CD14-positive monocyte (primary cell): ENCODE measurements at regions not wholly inside any gene's neighbourhood (a gene's known extent, or its start where the extent isn't known, plus 50 kb on each side); places are given as distances from the start of the nearest gene placed in this dataset.

Experiments
- DNase-seq, 3 donors: peaks; one replicate each; pipeline ENCODE4 v3.0.0-alpha.2; 2011 to 2022
- H2AFZ ChIP-seq: 2 replicates; pipeline ENCODE4 v1.6.0; 2012; ENCODE audit warnings: mild to moderate bottlenecking, low read depth, low read length, inconsistent platforms; ENCODE audit not compliant: insufficient read depth, poor library complexity, severe bottlenecking
- H3K27ac ChIP-seq, 2 donors: 1 replicate in 1 of 2; 2 replicates in 1 of 2; pipeline ENCODE4 v1.5.1; 2012 to 2013; ENCODE audit warnings: low read length in 2 of 2, control low read depth in 1 of 2, inconsistent platforms in 1 of 2, low read depth in 1 of 2, mild to moderate bottlenecking in 1 of 2
- H3K27me3 ChIP-seq, 2 donors: one replicate each; pipeline versions ENCODE4 v1.6.0 to v1.6.1; 2011 to 2013; ENCODE audit warnings: low read length in 2 of 2; ENCODE audit not compliant: control insufficient read depth in 2 of 2, insufficient read depth in 2 of 2
- H3K36me3 ChIP-seq, 2 donors: replicated peaks in 1 of 2; 1 replicate in 1 of 2; 2 replicates in 1 of 2; pipeline versions ENCODE4 v1.5.1 to v1.6.1; 2012 to 2013; ENCODE audit warnings: low read length in 2 of 2, control low read depth in 1 of 2, inconsistent platforms in 1 of 2, mild to moderate bottlenecking in 1 of 2; ENCODE audit not compliant: insufficient read depth in 2 of 2, control insufficient read depth in 1 of 2
- H3K4me1 ChIP-seq, 2 donors: 1 replicate in 1 of 2; 2 replicates in 1 of 2; pipeline versions ENCODE4 v1.5.1 to v1.6.1; 2012 to 2013; ENCODE audit warnings: low read length in 2 of 2, control low read depth in 1 of 2, inconsistent platforms in 1 of 2, mild to moderate bottlenecking in 1 of 2, moderate library complexity in 1 of 2; ENCODE audit not compliant: insufficient read depth in 2 of 2, control insufficient read depth in 1 of 2
- H3K4me2 ChIP-seq: replicated peaks from 2 replicates; pipeline ENCODE3; 2012; ENCODE audit warnings: low read length, moderate library complexity, mild to moderate bottlenecking; ENCODE audit not compliant: poor library complexity, severe bottlenecking; ENCODE audit errors: extremely low read depth
- H3K4me3 ChIP-seq, 3 experiments: fragments of 200-600 bp in 1 of 3; sonication (generic) in 1 of 3; replicated peaks in 1 of 3; 1 replicate in 2 of 3; 2 replicates in 1 of 3; pipeline ENCODE4 v1.5.1; 2011 to 2013; ENCODE audit warnings: low read length in 3 of 3, mild to moderate bottlenecking in 3 of 3, control low read depth in 2 of 3, low read depth in 2 of 3, inconsistent platforms in 1 of 3, moderate library complexity in 1 of 3
- H3K79me2 ChIP-seq: 2 replicates; pipeline ENCODE4 v1.6.0; 2012; ENCODE audit warnings: mild to moderate bottlenecking, control low read depth, inconsistent platforms, low read length, moderate library complexity; ENCODE audit not compliant: insufficient read depth
- H3K9ac ChIP-seq: 2 replicates; pipeline ENCODE4 v1.6.0; 2017; ENCODE audit warnings: low read length, mild to moderate bottlenecking; ENCODE audit not compliant: insufficient read depth, poor library complexity, severe bottlenecking
- H3K9me3 ChIP-seq, 2 donors: replicated peaks in 1 of 2; 1 replicate in 1 of 2; 2 replicates in 1 of 2; pipeline versions ENCODE4 v1.5.1 to v1.6.1; 2012 to 2013; ENCODE audit warnings: low read length in 2 of 2, control low read depth in 1 of 2; ENCODE audit not compliant: control insufficient read depth in 1 of 2, insufficient read depth in 1 of 2
- H4K20me1 ChIP-seq: 2 replicates; pipeline ENCODE4 v1.6.0; 2012; ENCODE audit warnings: mild to moderate bottlenecking, low read length, control low read depth, moderate library complexity; ENCODE audit not compliant: insufficient read depth
- H3K27ac Mint-ChIP-seq, 7 donors: one replicate each; pipeline ENCODE4 v1.8.0; 2020; ENCODE audit warnings: mild to moderate bottlenecking in 7 of 7, mixed read lengths in 7 of 7, moderate library complexity in 6 of 7, inconsistent platforms in 2 of 7
- H3K27me3 Mint-ChIP-seq, 3 donors: one replicate each; pipeline ENCODE4 v1.8.0; 2021 to 2022; ENCODE audit warnings: low read depth in 3 of 3, mild to moderate bottlenecking in 3 of 3, mixed read lengths in 3 of 3, moderate library complexity in 3 of 3, inconsistent platforms in 1 of 3
- H3K36me3 Mint-ChIP-seq, 2 donors: one replicate each; pipeline ENCODE4 v1.8.0; 2020; ENCODE audit warnings: mixed read lengths in 2 of 2, inconsistent platforms in 1 of 2, mild to moderate bottlenecking in 1 of 2
- H3K4me1 Mint-ChIP-seq: one replicate; pipeline ENCODE4 v1.8.0; 2020; ENCODE audit warnings: mild to moderate bottlenecking, mixed read lengths
- H3K4me3 Mint-ChIP-seq, 2 donors: one replicate each; pipeline ENCODE4 v1.8.0; 2020; ENCODE audit warnings: mild to moderate bottlenecking in 2 of 2, mixed read lengths in 2 of 2, moderate library complexity in 1 of 2
- H3K9me3 Mint-ChIP-seq, 7 donors: one replicate each; pipeline ENCODE4 v1.8.0; 2020 to 2022; ENCODE audit warnings: mixed read lengths in 7 of 7, mild to moderate bottlenecking in 6 of 7, moderate library complexity in 6 of 7, inconsistent platforms in 2 of 7
- CTCF ChIP-seq: fragments of 200-600 bp; IDR thresholded peaks from one replicate; pipeline ENCODE4 v1.8.0; 2022; ENCODE audit warnings: antibody characterized with exemption, mild to moderate bottlenecking
- WGBS: methylation state at CpG from one replicate; pipeline ENCODE4 v1.1.5; 2013; ENCODE audit warnings: missing lambda C conversion rate; ENCODE audit not compliant: insufficient coverage; 5-methylcytosine and 5-hydroxymethylcytosine counted together
- intact Hi-C, 2 donors: fragments of 100-400 bp; cut with micrococcal nuclease; formaldehyde crosslinking; loops; one replicate each; pipeline versions ENCODE4 v1.15.0 to v1.15.1; 2023

GRCh38 chr2:31704561-31705212 lies 123.9 kb upstream of the SRD5A2 start:
- no peaks in the 10 kb centered on the region for H3K36me3 ChIP-seq
- H3K4me1 ChIP-seq = no peaks in the 10 kb centered on the region
- no peaks in the 10 kb centered on the region for H4K20me1 ChIP-seq
- Mint-ChIP-seq H3K36me3 (no peaks in the 10 kb centered on the region), H3K9me3 (peaks cover 10 to 24% (median 20%) of the 10 kb centered on the region in 7 donors), H3K4me1 (no peaks in the 10 kb centered on the region), H3K27ac (no peak overlapping the region), H3K27me3 (peaks cover 1 to 5% (median 2%) of the 10 kb centered on the region in 3 donors), H3K4me3 (no peak overlapping the region)
- no peak overlapping the region for H2AFZ ChIP-seq
- H3K27ac ChIP-seq = no peak overlapping the region
- intact Hi-C loops = no loop called here
- no peak for TF ChIP-seq CTCF
- no peak for DNase-seq
- WGBS = 89% methylated on average over 3 of the region's 4 CpGs
- H3K9me3 ChIP-seq = peaks cover 2 to 11% of the 10 kb centered on the region in 2 donors
- H3K79me2 ChIP-seq = no peaks in the 10 kb centered on the region
- no peak overlapping the region for H3K4me2 ChIP-seq
- no peak overlapping the region for H3K9ac ChIP-seq
- no peak overlapping the region for H3K4me3 ChIP-seq
- H3K27me3 ChIP-seq = no peaks in the 10 kb centered on the region

- no peak overlapping the region for H3K27ac ChIP-seq
- H3K9me3 Mint-ChIP-seq = peaks cover 18 to 30% (median 26%) of the 10 kb centered on the region in 7 donors
- no peak overlapping the region for H3K4me2 ChIP-seq
- peaks cover 1 to 4% (median 2%) of the 10 kb centered on the region in 3 donors for H3K27me3 Mint-ChIP-seq
- no peak overlapping the region for H3K4me3 Mint-ChIP-seq
- no peak for TF ChIP-seq CTCF
- intact Hi-C loops = no loop called here
- H4K20me1 ChIP-seq = no peaks in the 10 kb centered on the region
- H3K9me3 ChIP-seq = peaks cover 14 to 15% of the 10 kb centered on the region in 2 donors
- no peaks in the 10 kb centered on the region for H3K4me1 ChIP-seq
- H3K9ac ChIP-seq = no peak overlapping the region
- H3K36me3 Mint-ChIP-seq = no peaks in the 10 kb centered on the region
- no peaks in the 10 kb centered on the region for H3K36me3 ChIP-seq
- no peaks in the 10 kb centered on the region for H3K27me3 ChIP-seq
- no peak overlapping the region for H3K4me3 ChIP-seq
- no peak overlapping the region for H3K27ac Mint-ChIP-seq
- H3K4me1 Mint-ChIP-seq = no peaks in the 10 kb centered on the region
- H2AFZ ChIP-seq = no peak overlapping the region
- H3K79me2 ChIP-seq = no peaks in the 10 kb centered on the region
- DNase-seq = no peak
Observed at GRCh38 chr2:31703253-31703652, 122.5 kb upstream of the SRD5A2 start.
